NCI-H1417 treated with DMSO at 0.1 percent for 48 hours (cell line): ENCODE measurements at regions not wholly inside any gene's neighbourhood (a gene's known extent, or its start where the extent isn't known, plus 50 kb on each side); places are given as distances from the start of the nearest gene placed in this dataset.

Experiments used
- DNase-seq: peaks from one replicate; lab custom pipeline; 2025; lab: John Stamatoyannopoulos, UW

- DNase-seq: no peak
Observed at GRCh38 chr6:45741437-45742171, 274.1 kb downstream of the CLIC5 start.

- DNase-seq: no peak
Observed at GRCh38 chr6:45739058-45739457, 276.6 kb downstream of the CLIC5 start.

- DNase-seq: no peak
Observed at GRCh38 chr6:45738057-45738455, 277.6 kb downstream of the CLIC5 start.

GRCh38 chr6:45737331-45738056 is 278.2 kb downstream of the CLIC5 start:
- no peak for DNase-seq

GRCh38 chr6:45736134-45736533 is 279.5 kb downstream of the CLIC5 start:
- DNase-seq: no peak

GRCh38 chr6:45732731-45733130 is 282.9 kb downstream of the CLIC5 start:
- no peak for DNase-seq

GRCh38 chr6:45730232-45730631 is 285.4 kb downstream of the CLIC5 start:
- DNase-seq: no peak

GRCh38 chr6:45728674-45729073 is 287.0 kb downstream of the CLIC5 start:
- no peak for DNase-seq

GRCh38 chr6:45727819-45728449 is 287.7 kb downstream of the CLIC5 start:
- DNase-seq: no peak

GRCh38 chr6:45727228-45727627 is 288.4 kb downstream of the CLIC5 start:
- DNase-seq: no peak

- no peak for DNase-seq
Observed at GRCh38 chr6:45726444-45726843, 289.2 kb downstream of the CLIC5 start.

GRCh38 chr6:45724511-45724910 is 291.1 kb downstream of the CLIC5 start:
- DNase-seq: no peak

GRCh38 chr6:45724027-45724426 is 291.6 kb downstream of the CLIC5 start:
- no peak for DNase-seq

- DNase-seq: no peak
Observed at GRCh38 chr6:45722876-45723275, 292.8 kb downstream of the CLIC5 start.

GRCh38 chr6:45721665-45722064 is 294.0 kb downstream of the CLIC5 start:
- no peak for DNase-seq

- no peak for DNase-seq
Observed at GRCh38 chr6:45718871-45719270, 296.8 kb downstream of the CLIC5 start.

GRCh38 chr6:45718131-45718530 is 297.5 kb downstream of the CLIC5 start:
- DNase-seq: no peak

GRCh38 chr6:45717715-45718114 is 297.9 kb downstream of the CLIC5 start:
- no peak for DNase-seq

GRCh38 chr6:45717027-45717426 is 298.6 kb downstream of the CLIC5 start:
- no peak for DNase-seq

GRCh38 chr6:45715508-45715803 is 300.2 kb downstream of the CLIC5 start:
- no peak for DNase-seq

- DNase-seq: peak; percentile 26
Observed at GRCh38 chr6:45714741-45715507, 300.7 kb downstream of the CLIC5 start.

GRCh38 chr6:45714006-45714730 is 301.5 kb downstream of the CLIC5 start:
- DNase-seq: no peak
